ENCODE measurements at regions not wholly inside any gene's neighbourhood (a gene's known extent, or its start where the extent isn't known, plus 50 kb on each side); places are given as distances from the start of the nearest gene placed in this dataset.

DNA sequence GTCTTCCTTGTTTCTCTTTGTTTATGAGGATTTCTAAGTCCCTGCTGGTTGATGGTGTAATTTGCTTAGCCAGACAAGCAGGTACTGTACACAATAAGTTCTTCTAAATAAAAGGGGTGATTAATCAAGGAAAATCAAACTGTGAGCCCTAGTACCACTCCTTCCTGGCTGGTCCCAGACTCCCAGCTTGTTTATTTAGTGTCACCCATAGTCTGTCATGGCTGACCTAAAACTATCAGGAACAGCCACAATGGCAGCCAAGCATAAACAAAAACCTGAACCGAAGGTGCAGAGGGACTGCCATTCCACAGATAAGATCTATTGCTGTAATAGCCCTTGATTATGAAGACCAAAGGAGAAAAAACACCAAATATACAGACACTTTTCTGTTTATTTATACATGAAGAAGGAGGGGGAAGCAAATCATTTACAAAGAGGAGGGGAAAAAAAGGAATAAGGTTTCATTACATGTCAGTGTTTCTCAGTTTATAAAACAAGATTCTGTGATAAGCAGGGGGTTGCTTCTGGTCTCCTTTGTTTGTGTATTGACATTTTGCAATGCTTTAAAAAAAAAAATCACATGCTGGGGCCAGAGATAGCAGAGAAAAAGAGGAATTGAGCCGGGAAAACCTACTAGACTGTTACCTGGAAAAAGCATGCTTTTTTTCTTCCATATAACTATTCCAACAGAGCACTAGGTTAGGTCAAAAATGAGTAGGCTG lies 182.4 kb upstream of the DPH6 start:
- Histone ChIP-seq H4K20me1 (replicated peaks; ENCODE audit: control insufficient read depth, insufficient read depth, low read length) (no peaks in the 10 kb centered on the region), H3K79me2 (ENCODE audit: control insufficient read depth, insufficient read depth, low read length) (no peaks in the 10 kb centered on the region), H3K4me2 (ENCODE audit: insufficient read depth, low read length) (peak overlapping the region; percentile 10; the same call in 1 of the 2 replicates), H3K4me3 (no peak overlapping the region), H3K27ac (ENCODE audit: extremely low read depth, low read depth, low read length) (no peak overlapping the region), H3K9me3 (replicated peaks; ENCODE audit: control insufficient read depth, insufficient read depth, low read depth, low read length) (no peaks in the 10 kb centered on the region), H3K27me3 (ENCODE audit: control insufficient read depth in 2 of 2, insufficient read depth in 2 of 2, low read length in 2 of 2) (no peaks in the 10 kb centered on the region), H3K36me3 (ENCODE audit: control insufficient read depth, insufficient read depth, low read length) (no peaks in the 10 kb centered on the region), H3K9me1 (ENCODE audit: control insufficient read depth, insufficient read depth, low read length) (no peaks in the 10 kb centered on the region), H2AFZ (ENCODE audit: low read depth, low read length) (peak overlapping the region; percentile 71), H3K9ac (ENCODE audit: insufficient read depth in 1 of 2, low read depth in 2 of 2, low read length in 2 of 2) (no peak overlapping the region), H3K4me1 (replicated peaks in 1 of 2; ENCODE audit: control insufficient read depth in 2 of 2, insufficient read depth in 2 of 2, low read length in 2 of 2) (peaks cover 0 to 2% of the 10 kb centered on the region in 2 experiments; a peak in 1 of 5 replicates)
- no TSS peak for BruUV-seq (replicated peaks)
- ChIA-PET CTCF (ENCODE audit: low intra/inter-chr PET ratio) (no interaction called here), POLR2A (interaction anchor here (0.7 kb wide), 1 partner anchor 521 kb away, joined by 3 read pairs; no protein-coding TSS in a partner anchor)
- DNase-seq (ENCODE audit: extremely low read depth in 1 of 4, low spot score in 3 of 4) (no peak), FAIRE-seq (no peak), ATAC-seq (no peak)
- intact Hi-C loops (cut with micrococcal nuclease) (no loop called here), in situ Hi-C loops (cut with MboI) (no loop called here)
- WGBS (ENCODE audit: insufficient coverage, low coverage, missing lambda C conversion rate) = 3% methylated on average over 2 of the region's 2 CpGs
- TF ChIP-seq CBFB (CRISPR knock-in tag; IDR thresholded peaks at IDR 0.05) (no peak), LEF1 (IDR thresholded peaks at IDR 0.05) (no peak), HMG20B (CRISPR knock-in tag; IDR thresholded peaks at IDR 0.05) (no peak), ZNF23 (CRISPR knock-in tag; IDR thresholded peaks at IDR 0.05) (no peak), PHF20 (IDR thresholded peaks at IDR 0.05; ENCODE audit: partially characterized antibody) (no peak), HSF4 (CRISPR knock-in tag; IDR thresholded peaks at IDR 0.05; ENCODE audit: borderline replicate concordance) (no peak), BRCA1 (IDR thresholded peaks at IDR 0.05) (no peak), BRCA1 (CRISPR knock-in tag; IDR thresholded peaks at IDR 0.05) (no peak), HLTF (IDR thresholded peaks at IDR 0.05) (no peak), ZNF174 (CRISPR knock-in tag; IDR thresholded peaks at IDR 0.05) (no peak), TRIM28 (IDR thresholded peaks at IDR 0.05) (no peak), TCF3 (CRISPR knock-in tag; IDR thresholded peaks at IDR 0.05) (no peak), CBFA2T2 (conservative IDR thresholded peaks at IDR 0.05) (no peak), NFXL1 (CRISPR knock-in tag; IDR thresholded peaks at IDR 0.05) (no peak), ZNF143 (CRISPR knock-in tag; IDR thresholded peaks at IDR 0.05) (no peak)
- TF ChIP-seq, protein P1, sequence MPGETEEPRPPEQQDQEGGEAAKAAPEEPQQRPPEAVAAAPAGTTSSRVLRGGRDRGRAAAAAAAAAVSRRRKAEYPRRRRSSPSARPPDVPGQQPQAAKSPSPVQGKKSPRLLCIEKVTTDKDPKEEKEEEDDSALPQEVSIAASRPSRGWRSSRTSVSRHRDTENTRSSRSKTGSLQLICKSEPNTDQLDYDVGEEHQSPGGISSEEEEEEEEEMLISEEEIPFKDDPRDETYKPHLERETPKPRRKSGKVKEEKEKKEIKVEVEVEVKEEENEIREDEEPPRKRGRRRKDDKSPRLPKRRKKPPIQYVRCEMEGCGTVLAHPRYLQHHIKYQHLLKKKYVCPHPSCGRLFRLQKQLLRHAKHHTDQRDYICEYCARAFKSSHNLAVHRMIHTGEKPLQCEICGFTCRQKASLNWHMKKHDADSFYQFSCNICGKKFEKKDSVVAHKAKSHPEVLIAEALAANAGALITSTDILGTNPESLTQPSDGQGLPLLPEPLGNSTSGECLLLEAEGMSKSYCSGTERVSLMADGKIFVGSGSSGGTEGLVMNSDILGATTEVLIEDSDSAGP (CRISPR knock-in tag; IDR thresholded peaks at IDR 0.05) = no peak
